GM21390 (cell line): ENCODE measurements at regions not wholly inside any gene's neighbourhood (a gene's known extent, or its start where the extent isn't known, plus 50 kb on each side); places are given as distances from the start of the nearest gene placed in this dataset.
"Not testable (repeated sequence)": the region's sequence is repeated elsewhere in the genome, so short reads cannot be mapped to it uniquely, and the experiment has no call there.

Source experiments
- ATAC-seq: cut with Tn5 transposase; IDR thresholded peaks from one replicate; pipeline ENCODE4 v1.9.1; 2021; ENCODE audit not compliant: unreplicated experiment

DNA sequence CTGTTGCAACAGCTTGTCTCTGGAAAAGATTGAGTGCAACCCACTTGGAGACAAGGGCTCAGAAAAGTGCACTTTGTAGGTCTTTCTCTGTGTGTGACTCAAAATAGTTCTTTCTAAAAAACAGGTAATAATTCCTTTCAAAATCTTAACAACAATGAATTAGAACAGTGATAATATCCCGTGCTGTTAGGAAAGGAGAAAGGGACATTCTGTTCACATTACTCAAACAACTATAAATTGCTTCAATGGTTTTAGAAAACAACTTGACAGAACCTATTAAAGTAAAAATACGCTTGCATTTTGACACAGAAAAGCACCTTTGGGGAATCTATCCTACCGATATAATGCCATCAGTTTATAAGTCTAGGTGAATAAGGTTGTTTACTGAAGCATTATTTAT, 468.1 kb upstream of the DPP6 start:
- no peak for ATAC-seq

DNA sequence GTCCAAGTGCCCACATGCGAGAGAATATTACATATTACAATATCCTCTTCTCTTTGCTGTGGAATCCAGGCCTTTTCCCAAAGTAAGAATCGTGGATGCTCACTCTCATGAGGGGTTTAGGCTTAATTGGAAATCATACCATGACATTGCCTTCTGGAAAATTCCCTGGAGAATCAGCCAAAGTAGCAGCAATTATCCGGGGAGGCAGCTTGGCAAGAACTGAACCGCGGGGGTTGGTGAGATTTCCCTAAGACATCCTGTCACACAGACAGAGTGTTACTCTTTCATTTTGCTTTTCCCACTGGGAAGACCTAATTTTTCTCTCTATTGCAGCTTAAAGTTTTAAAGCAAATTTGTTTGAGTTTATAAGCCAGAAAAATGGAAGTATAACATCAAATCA, 463.6 kb upstream of the DPP6 start:
- no peak for ATAC-seq

DNA sequence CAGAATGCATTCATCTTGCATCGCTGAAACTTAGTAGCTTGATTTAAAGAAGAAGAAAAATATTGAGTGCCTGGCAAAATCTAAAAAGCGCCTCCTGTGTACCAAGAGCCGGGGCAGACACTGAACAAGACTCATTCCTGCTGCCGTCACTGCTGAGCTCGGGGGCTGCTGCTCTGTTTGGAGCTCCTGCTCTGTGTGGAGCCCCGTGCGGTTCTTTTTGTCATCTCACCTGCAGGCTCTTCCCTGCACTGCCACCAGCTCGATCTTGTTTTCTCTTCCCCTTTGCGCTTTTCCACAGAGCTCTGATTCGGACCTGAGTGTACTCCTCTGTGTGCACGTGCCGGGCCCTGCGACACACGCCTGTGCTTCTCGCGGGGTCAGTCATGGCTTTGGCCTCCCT, 462.1 kb upstream of the DPP6 start:
- no peak for ATAC-seq

DNA sequence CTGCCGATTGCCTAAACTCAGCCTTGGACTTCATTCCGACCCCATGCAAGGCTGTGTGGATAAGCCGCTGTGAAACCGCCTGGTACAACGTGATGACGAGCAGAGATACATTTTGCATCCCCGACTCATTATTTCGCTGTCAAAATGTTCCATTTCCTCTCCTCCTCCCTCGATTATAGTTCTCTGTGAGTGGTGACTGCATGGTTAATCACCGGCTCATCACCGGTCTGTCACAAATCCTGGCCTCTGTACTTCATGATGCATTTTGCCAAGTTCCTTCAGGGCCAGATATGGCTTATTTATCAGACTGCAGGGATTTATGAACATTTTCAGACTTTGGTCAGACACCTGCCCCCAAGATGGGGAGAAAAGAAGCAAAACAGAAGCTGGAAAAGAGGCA, 461.6 kb upstream of the DPP6 start:
- no peak for ATAC-seq

DNA sequence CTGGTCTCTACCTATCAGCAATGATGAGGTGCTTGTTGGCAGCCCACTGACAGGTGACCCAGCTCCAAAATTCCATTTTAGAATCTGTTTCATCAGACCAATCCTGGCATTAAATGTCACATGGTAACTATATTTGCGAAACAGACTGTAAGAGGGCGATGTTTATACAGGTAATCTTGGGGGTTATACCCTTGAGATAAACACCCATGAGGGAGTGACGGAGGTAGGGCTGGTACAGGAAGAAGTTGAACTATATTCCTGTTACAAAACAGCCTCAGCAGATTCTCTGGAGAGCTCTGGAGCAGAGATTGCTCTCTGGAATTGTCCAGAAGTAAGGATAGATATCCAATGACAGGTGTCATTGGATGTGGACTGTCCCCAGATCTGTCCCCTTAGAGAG, 444.8 kb upstream of the DPP6 start:
- ATAC-seq = no peak

DNA sequence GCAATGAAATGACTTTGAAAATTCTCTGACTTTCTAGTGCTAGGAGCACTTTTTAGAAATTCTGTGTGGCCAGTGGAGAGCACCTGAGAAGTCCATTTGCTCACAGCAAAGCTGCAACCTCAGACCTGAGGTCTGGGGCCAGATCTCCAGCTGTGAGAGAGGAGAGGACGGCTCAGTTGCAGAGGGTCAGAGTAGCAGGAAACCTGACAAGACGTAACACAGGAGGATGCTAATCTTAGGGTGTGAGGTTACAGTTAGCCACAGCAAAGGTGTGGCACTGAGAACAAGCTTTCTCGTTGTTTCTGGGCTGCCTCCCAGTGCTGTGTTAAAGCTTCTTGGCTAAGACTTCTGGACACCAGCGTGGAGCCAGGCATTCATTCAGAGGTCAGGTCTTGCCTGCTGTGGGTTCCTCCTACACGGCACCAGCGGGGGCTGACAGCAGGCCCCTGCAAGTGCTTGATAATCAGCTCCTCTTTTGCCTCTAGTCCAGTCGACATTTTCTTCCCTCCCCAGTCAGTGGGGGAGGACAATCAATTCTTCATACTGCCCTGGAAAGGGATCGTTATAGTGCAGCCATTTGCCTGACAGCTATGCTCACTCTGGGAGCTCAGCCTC, 435.4 kb upstream of the DPP6 start:
- ATAC-seq = no peak

DNA sequence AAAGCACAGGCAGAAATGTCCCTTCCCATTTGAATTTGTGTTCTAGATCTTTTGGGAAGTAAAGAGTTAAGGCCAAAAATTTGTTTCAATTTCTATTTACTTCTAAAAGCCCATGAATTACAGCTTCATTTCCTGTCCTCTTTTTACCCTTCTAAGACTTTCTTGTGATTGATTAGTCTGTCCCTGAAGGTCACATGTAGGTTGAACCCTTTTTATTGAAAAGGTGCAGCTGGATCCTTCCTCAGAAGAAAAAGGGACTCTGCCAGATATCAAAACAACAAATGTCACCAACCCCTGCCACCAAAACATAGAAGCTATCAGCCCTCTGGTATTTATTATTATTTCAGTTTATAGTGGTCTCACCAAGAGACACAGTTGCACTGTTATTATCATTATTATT, 424.9 kb upstream of the DPP6 start:
- ATAC-seq = no peak

DNA sequence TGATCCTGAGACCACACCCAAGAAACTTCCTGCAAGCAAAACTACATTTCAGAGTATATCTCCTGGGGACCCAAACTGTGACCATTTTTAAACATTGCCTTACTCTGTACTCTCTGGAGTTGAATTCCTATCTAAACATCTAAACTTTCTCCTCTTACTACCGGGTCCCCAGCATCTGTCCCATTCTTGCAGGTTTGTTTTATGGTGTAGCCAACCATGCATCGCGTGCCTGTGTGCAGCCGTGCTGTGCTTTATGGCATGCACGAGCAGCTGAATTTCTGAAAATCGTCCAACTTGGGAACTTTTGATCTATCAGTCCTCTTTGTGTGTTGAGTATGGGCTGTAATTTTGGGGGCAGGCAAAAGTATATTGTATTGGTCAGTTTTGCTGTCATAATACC, 423.8 kb upstream of the DPP6 start:
- no peak for ATAC-seq

DNA sequence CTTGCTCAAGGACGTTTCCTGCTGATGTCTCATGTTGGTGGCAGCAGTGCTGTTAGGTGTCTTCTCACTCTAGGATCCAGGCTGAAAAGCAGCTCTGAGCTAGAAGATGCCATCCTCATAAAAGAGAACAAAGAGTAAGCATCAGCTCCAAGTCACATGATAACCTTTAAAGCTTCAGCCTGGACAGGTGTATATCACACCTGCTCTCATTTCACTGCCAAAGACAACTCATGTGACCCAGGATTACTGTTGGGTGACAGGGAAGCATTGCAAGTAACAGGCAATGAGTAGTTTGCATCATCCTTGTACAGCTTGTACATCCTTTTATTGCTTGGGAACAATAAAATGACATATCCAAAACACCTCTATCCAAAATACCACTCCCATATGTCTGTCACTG, 423.4 kb upstream of the DPP6 start:
- ATAC-seq = no peak

DNA sequence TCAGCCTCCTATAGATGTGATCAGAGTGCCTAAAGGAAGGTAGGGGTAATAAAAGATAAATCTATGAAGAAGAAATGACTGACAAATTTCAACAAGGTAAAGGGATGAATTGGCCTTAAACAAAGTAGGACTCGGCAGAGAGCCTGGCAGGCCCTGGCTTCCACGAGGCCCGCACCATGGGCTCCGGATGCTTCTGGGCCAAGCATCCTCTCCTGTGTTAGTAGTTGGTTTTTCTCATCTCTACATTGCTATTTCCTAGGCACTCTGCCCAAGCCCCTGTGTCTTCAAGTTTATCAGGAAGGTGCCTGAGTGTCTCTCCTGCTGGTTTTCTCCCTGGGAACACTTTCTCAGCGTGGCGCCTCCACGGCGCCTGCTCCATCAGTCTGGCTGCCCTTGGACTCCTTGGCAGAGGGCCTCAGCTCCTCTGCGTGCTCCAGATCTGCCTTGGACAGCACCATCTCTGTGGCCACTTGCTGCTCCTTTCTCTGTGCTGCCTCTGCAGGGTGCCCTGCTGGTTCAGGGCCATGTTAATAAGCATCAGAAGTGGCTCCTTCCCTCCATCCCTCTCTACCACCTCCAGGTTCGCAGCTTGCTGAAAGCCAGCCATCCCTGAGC, 413.3 kb upstream of the DPP6 start:
- ATAC-seq = no peak

DNA sequence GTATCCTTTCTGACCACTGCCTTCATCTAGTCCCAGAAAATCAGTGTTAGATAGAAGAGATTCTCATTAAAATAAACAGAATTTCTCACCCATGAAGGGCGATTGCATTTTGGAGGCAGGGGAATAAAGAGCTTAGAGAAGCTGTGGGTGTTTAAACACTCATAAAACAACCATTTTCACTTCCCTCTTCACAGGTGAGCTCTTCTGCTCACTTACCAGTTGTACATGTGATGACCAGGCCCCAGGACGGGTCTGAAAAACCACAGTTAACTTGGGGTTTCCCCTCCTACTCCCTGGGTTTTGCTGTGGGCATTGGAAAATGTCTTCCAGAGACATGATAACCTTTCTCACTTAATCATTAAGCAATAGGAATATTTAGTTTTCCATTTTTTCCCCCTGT, 411.6 kb upstream of the DPP6 start:
- ATAC-seq = no peak

DNA sequence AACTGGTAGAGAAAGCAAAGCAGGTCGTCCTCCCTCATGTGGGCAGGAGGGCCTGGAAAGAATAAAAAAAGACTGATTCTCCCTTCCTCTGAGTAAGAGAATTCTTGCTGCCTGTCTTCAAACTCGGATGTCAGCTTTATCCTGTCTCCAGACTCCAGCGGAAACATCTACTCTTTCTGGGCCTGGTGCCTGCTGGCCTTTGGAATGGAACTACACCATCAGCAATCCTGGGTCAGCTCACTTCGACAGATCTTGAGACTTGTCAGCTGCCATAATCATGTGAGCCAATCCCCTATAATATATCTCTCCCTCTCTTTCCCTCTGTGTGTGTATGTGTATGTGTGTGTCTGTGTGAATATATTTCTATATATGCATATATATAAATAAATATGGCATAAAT, 411.0 kb upstream of the DPP6 start:
- ATAC-seq = no peak

DNA sequence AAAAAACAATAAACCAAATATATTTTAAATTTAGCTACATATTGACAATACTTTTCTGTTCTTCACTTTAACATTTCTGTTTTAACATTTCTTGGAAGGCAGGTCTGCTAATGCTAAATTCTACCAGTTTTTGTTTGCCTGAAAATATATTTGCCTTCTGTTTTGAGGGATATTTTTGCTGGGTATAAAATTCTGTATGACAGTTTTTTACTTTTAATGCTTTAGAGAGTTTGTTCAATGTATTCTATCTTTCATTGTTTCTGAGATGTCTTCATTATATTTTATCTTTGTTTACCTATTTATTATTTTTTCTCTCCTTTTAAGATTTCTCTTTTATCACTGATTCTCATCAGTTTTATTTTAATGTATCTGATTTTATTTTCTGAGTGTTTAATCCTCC, 409.2 kb upstream of the DPP6 start:
- ATAC-seq = no peak

DNA sequence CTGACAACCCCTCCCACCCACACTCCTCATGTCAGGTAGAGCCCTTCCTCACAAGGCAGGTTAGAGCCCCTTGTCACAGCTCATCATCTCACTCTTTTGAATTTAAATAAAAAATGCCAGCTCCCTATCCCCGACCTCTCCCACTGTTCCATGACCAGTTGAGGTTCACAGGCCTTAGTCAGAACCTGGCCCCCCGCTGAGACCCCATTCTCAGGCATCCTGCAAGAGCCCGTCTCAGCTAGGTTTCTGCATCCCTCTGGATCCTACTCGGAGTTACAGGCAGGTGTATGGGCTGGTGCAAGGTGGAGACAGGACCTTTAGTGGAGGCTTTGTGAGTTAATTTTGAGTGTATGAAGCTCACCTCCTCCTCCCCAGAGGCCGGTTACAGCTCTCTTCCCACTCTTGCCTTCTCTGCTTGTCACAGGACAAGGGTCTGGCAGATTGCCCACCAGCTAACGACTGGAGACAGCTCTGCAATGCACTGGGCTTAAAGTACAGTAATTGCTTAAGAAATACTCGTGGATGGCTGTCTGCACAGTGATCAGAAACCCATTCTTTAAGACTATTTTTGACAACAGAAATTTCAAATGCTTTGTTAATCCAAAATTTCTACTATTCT, 394.9 kb upstream of the DPP6 start:
- ATAC-seq = no peak

DNA sequence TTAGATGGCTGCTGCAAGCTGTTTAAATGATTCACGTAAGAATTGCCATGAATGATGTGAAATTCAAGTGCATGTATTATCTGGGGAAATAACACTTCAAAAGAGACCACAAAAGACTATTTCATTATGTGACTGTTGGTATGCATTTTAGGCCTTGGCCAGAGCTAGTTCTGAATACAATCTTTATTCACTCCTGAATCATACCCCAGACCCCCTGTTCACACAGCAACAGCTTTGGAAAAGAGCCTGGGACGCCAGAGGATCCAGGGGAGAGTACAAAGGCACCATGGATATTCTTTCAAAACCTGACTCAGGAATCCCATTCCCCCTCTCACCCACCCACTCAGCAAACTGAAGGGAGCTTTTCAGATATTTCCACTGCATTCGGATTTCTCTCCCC, 377.1 kb upstream of the DPP6 start:
- ATAC-seq = no peak

DNA sequence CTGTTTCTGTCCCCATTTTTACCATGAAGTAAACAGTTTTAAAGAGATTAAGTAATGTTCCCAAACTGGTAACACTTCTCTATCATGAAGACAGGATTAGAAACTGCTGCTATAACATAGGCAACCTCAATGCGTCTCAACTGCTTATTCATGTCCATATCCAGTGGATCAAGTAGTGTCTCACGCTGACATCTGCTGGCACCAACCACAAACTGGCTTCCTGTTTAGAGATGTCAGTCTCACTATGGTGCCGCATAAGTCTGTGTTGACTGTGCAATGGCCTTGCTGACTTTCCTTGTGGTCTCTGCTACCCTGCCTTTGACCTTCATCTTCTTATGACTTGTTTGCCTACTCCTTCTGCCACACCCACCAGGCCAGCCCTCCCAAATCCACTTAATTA, 369.6 kb upstream of the DPP6 start:
- no peak for ATAC-seq

DNA sequence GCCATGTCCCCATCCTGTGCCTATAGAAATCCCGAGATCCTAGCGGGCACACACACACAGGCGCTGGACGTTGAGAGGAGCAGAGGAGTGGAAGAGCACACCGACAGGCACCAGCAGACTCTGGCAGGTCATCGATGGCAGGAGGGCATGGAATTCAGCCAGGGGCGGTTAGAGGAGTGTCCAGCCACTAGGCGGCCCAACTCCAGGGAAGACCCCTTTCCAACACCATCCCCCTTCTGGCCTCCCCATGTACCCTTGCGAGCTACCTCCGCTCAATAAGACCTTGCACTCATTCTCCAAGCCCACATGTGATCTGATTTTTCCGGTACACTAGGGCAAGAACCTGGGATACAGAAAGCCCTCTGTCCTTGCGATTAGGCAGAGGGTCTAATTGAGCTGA, 356.0 kb upstream of the DPP6 start:
- ATAC-seq = no peak

DNA sequence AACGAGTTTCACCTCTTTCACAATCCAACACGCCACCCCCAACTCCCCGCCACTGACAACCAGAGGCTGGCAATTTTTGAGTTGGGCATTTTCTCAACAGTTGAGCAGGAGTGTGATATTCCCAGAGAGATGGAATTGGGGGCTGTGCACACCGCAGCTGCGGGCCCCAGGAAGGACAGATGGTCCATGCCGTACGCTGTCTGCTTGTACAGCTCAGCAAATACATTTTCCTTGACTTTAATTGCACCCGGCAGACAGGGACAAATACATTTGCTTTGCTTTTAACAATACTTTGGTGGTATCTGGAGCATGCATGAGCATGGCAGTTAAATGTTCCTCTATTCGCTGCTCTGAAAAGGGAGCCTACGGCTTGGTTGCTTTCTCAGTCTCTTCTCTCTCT, 354.2 kb upstream of the DPP6 start:
- no peak for ATAC-seq

DNA sequence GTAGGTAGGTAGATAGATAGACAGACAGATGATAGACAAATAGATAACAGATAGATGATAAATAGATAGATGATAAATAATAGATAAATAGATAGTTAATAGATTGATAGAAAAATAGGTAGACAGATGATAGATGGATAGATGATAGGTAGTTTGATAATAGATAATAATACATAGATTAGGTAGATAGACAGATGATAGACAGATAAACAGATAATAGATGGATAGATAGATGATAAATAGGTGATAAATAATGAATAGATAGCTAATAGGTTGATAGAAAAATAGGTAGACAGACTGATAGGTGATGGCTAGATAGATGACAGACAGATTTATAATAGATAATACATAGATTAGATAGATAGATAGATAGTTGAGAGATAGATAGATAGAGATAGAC, 350.5 kb upstream of the DPP6 start:
- no peak for ATAC-seq

DNA sequence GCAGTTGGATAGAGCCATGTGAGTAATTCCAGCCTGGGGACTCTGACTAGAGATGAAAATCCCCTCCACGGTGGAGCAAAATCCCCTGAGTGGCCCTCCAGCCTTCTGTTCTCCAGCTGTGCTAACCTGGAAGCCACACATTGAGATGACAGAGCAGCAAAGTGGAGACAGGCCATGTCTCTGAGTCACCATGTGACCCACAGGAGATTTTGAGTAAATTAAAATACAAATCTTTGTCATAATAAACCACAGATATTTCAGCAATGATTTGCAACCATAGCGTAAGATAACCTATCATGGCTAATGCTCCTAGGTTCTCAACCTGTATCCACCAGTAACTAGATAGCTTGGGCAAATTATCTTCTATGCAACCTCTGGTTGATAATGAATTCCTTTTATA, 328.3 kb upstream of the DPP6 start:
- ATAC-seq = not testable (repeated sequence)

DNA sequence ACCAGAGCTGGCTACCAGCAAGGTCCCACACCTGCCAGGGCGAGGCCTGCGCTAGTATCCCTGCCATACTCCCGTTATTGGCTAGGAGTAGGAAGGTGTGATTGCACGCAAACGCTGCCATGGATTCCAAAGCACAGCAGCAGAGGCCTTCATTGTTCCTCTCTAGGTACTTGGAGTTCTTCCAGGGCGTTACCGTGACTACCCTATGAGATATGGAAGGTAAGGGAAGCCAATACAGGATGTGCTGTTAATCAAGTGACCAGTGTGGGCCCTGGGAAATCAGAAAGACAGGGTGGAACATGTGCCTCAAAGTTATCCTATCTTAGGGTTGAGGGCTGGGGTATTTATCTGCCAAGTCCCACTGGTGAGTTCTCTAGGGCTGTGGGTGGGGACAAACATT, 320.7 kb upstream of the DPP6 start:
- ATAC-seq = not testable (repeated sequence)

DNA sequence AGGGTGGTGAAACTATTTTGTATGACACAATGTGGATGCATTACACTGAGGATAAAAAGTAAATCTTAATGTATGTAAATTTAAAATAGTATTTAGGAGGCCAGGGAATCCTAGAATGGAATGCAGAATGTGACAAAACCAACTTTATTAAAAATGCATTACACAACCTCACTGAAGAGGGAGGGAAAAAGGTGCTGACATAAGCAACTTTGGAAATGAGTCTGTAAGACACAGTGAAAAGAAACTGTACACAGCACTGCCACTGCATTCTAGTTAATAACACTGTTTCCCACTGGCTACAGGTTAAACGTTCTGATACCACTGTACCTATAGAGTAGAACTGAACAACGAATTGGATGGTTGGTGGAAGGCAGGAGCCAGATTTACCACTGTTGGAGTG, 308.8 kb upstream of the DPP6 start:
- not testable (repeated sequence) for ATAC-seq

DNA sequence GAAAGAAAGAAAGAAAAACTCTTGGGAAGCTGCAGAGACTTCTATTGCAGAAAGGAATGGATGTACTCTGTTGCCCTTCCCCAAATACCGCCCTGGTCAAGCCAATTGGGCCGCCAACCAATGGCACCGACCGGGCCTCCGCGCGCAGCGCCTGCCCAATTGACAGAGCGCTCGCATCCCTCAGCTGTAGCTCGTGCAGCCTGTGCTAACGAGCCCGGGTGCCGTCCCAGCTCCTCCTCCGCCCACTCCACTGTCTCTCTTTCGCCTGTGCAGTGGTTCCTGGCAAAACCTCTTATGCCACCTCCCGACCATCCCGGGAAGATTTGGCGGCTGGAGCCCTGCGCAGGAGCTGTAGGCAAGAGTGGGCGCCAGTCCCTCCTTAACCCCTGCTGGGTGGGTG, 304.2 kb upstream of the DPP6 start:
- ATAC-seq = not testable (repeated sequence)
